Liver (tissue), 8 donors: ENCODE measurements at regions not wholly inside any gene's neighbourhood (a gene's known extent, or its start where the extent isn't known, plus 50 kb on each side); places are given as distances from the start of the nearest gene placed in this dataset.

Experiments
- DNase-seq: peaks from one replicate; pipeline ENCODE4 v3.0.0-alpha.2; 2017; ENCODE audit warnings: low spot score
- H3K27ac ChIP-seq, 2 donors: one replicate each; pipeline ENCODE4 v1.7.0; 2013; ENCODE audit warnings: inconsistent platforms in 2 of 2, low read length in 2 of 2, control low read depth in 1 of 2, low read depth in 1 of 2, mild to moderate bottlenecking in 1 of 2
- H3K27me3 ChIP-seq, 4 donors: one replicate each; pipeline versions ENCODE4 v1.6.1 to v1.7.0; 2013; ENCODE audit warnings: low read length in 3 of 4, inconsistent platforms in 1 of 4, mild to moderate bottlenecking in 1 of 4, moderate library complexity in 1 of 4; ENCODE audit not compliant: control insufficient read depth in 4 of 4, insufficient read depth in 4 of 4
- H3K36me3 ChIP-seq, 4 donors: one replicate each; pipeline versions ENCODE4 v1.6.1 to v1.7.0; 2013; ENCODE audit warnings: low read length in 3 of 4, mild to moderate bottlenecking in 3 of 4, low read depth in 1 of 4, moderate library complexity in 1 of 4; ENCODE audit not compliant: control insufficient read depth in 4 of 4, insufficient read depth in 3 of 4
- H3K4me1 ChIP-seq, 4 donors: one replicate each; pipeline versions ENCODE4 v1.6.1 to v1.7.0; 2013; ENCODE audit warnings: low read length in 3 of 4, mild to moderate bottlenecking in 3 of 4, moderate library complexity in 1 of 4; ENCODE audit not compliant: control insufficient read depth in 4 of 4, insufficient read depth in 4 of 4
- H3K4me3 ChIP-seq, 3 donors: one replicate each; pipeline versions ENCODE4 v1.6.1 to v1.7.0; 2013; ENCODE audit warnings: low read length in 3 of 3, control low read depth in 1 of 3, low read depth in 1 of 3, mild to moderate bottlenecking in 1 of 3
- H3K9ac ChIP-seq, 2 donors: one replicate each; pipeline ENCODE4 v1.7.0; 2013; ENCODE audit warnings: low read length in 2 of 2, mild to moderate bottlenecking in 2 of 2, moderate library complexity in 2 of 2, control low read depth in 1 of 2, low read depth in 1 of 2
- H3K9me3 ChIP-seq, 4 donors: one replicate each; pipeline versions ENCODE4 v1.6.1 to v1.7.0; 2013; ENCODE audit warnings: low read length in 3 of 4; ENCODE audit not compliant: control insufficient read depth in 4 of 4
- EGR1 ChIP-seq, 2 donors: IDR thresholded peaks; 2 replicates each; pipeline ENCODE4 v1.6.1; 2016 to 2018; ENCODE audit warnings: antibody characterized with exemption in 2 of 2, low read depth in 2 of 2
- FOXA1 ChIP-seq: IDR thresholded peaks from 2 replicates; pipeline ENCODE4 v1.6.1; 2016; ENCODE audit warnings: antibody characterized with exemption
- FOXA2 ChIP-seq: IDR thresholded peaks from 2 replicates; pipeline ENCODE4 v1.6.1; 2016; ENCODE audit warnings: antibody characterized with exemption
- GABPA ChIP-seq, 2 donors: IDR thresholded peaks in 1 of 2; conservative IDR thresholded peaks in 1 of 2; 2 replicates each; pipeline ENCODE4 v1.6.1; 2016; ENCODE audit warnings: antibody characterized with exemption in 2 of 2, mild to moderate bottlenecking in 1 of 2, moderate library complexity in 1 of 2
- HNF4A ChIP-seq, 2 donors: conservative IDR thresholded peaks; 2 replicates each; pipeline ENCODE4 v1.6.1; 2016; ENCODE audit warnings: antibody characterized with exemption in 2 of 2, mild to moderate bottlenecking in 2 of 2
- HNF4G ChIP-seq: IDR thresholded peaks from 2 replicates; pipeline ENCODE4 v1.6.1; 2016; ENCODE audit warnings: antibody characterized with exemption
- JUND ChIP-seq, 2 donors: IDR thresholded peaks; 2 replicates each; pipeline ENCODE4 v1.6.1; 2016; ENCODE audit warnings: antibody characterized with exemption in 2 of 2
- NR2F2 ChIP-seq: IDR thresholded peaks from 2 replicates; pipeline ENCODE4 v1.6.1; 2016; ENCODE audit warnings: antibody characterized with exemption
- RAD21 ChIP-seq, 2 donors: IDR thresholded peaks; 2 replicates each; pipeline ENCODE4 v1.6.1; 2016; ENCODE audit warnings: antibody characterized with exemption in 2 of 2, mild to moderate bottlenecking in 2 of 2
- RXRA ChIP-seq, 2 donors: IDR thresholded peaks; 2 replicates each; pipeline ENCODE4 v1.6.1; 2017 to 2018; ENCODE audit warnings: antibody characterized with exemption in 2 of 2, mild to moderate bottlenecking in 1 of 2
- SP1 ChIP-seq: IDR thresholded peaks from 2 replicates; pipeline ENCODE4 v1.6.1; 2018; ENCODE audit warnings: antibody characterized with exemption, mild to moderate bottlenecking
- TAF1 ChIP-seq: conservative IDR thresholded peaks from 2 replicates; pipeline ENCODE4 v1.6.1; 2016; ENCODE audit warnings: antibody characterized with exemption, mild to moderate bottlenecking
- YY1 ChIP-seq: IDR thresholded peaks from 2 replicates; pipeline ENCODE4 v1.6.1; 2016; ENCODE audit warnings: antibody characterized with exemption, mild to moderate bottlenecking
- WGBS: extraction: QIAGEN DNeasy Blood & Tissue Kit; methylation state at CpG from one replicate; pipeline ENCODE4 v1.1.7; 2013; 5-methylcytosine and 5-hydroxymethylcytosine counted together
- TF ChIP-seq, protein P1 (sequence below): IDR thresholded peaks from 2 replicates; pipeline ENCODE4 v1.6.1; 2016; ENCODE audit warnings: antibody characterized with exemption
- TF ChIP-seq, protein P2 (sequence below): fragments of 150-350 bp; IDR thresholded peaks from 2 replicates; pipeline ENCODE4 v1.5.1; 2017; ENCODE audit warnings: improper control_type of control experiment, low read depth, low read length; ENCODE audit not compliant: missing input control
- TF ChIP-seq, protein P3 (sequence below): IDR thresholded peaks from 2 replicates; pipeline ENCODE4 v1.6.1; 2016; ENCODE audit warnings: antibody characterized with exemption, mild to moderate bottlenecking
- TF ChIP-seq, protein P4 (sequence below): IDR thresholded peaks from 2 replicates; pipeline ENCODE4 v1.6.1; 2016; ENCODE audit warnings: antibody characterized with exemption
- TF ChIP-seq, protein P5 (sequence below): IDR thresholded peaks from 2 replicates; pipeline ENCODE4 v1.6.1; 2016; ENCODE audit warnings: antibody characterized with exemption
- donor health status: healthy.
- donor health status: healthy.
- donor health status: healthy.
- donor health status: healthy.
- donor health status: healthy.

DNA sequence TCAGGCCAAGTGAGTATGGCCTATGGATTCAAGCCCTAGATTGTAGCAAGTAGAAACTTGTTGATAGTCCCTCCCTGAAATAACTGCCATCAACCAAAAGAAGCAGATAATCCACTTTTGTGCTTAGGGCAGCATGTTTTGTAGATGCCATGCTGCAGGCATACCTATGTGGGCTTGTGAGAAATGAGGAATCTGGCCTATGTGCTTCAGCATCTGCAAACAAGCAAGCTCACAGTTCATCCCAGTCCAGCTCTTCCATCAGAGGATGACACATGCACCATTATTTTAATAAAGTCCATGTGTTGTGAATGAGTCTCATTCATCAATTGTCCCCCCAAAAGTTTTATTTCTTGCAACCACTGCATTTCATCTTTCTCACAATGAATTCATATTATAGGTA, 421.9 kb upstream of the DIPK2B start:
- no peak overlapping the region for H3K9ac ChIP-seq
- no peak overlapping the region for H3K27ac ChIP-seq
- H3K4me1 ChIP-seq, result no peaks in the 10 kb centered on the region
- no peak for TF ChIP-seq TAF1
- TF ChIP-seq RXRA (IDR thresholded peaks at IDR 0.05), result no peak
- no peak for TF ChIP-seq YY1
- TF ChIP-seq FOXA2, result no peak
- TF ChIP-seq, protein P1, sequence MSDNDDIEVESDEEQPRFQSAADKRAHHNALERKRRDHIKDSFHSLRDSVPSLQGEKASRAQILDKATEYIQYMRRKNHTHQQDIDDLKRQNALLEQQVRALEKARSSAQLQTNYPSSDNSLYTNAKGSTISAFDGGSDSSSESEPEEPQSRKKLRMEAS, result no peak
- TF ChIP-seq HNF4G, result no peak
- TF ChIP-seq, protein P2, sequence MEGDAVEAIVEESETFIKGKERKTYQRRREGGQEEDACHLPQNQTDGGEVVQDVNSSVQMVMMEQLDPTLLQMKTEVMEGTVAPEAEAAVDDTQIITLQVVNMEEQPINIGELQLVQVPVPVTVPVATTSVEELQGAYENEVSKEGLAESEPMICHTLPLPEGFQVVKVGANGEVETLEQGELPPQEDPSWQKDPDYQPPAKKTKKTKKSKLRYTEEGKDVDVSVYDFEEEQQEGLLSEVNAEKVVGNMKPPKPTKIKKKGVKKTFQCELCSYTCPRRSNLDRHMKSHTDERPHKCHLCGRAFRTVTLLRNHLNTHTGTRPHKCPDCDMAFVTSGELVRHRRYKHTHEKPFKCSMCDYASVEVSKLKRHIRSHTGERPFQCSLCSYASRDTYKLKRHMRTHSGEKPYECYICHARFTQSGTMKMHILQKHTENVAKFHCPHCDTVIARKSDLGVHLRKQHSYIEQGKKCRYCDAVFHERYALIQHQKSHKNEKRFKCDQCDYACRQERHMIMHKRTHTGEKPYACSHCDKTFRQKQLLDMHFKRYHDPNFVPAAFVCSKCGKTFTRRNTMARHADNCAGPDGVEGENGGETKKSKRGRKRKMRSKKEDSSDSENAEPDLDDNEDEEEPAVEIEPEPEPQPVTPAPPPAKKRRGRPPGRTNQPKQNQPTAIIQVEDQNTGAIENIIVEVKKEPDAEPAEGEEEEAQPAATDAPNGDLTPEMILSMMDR, result no peak
- TF ChIP-seq JUND (IDR thresholded peaks at IDR 0.05), result no peak
- no peak for TF ChIP-seq RAD21 (IDR thresholded peaks at IDR 0.05)
- no peak for TF ChIP-seq HNF4A (conservative IDR thresholded peaks at IDR 0.05)
- TF ChIP-seq, protein P3, sequence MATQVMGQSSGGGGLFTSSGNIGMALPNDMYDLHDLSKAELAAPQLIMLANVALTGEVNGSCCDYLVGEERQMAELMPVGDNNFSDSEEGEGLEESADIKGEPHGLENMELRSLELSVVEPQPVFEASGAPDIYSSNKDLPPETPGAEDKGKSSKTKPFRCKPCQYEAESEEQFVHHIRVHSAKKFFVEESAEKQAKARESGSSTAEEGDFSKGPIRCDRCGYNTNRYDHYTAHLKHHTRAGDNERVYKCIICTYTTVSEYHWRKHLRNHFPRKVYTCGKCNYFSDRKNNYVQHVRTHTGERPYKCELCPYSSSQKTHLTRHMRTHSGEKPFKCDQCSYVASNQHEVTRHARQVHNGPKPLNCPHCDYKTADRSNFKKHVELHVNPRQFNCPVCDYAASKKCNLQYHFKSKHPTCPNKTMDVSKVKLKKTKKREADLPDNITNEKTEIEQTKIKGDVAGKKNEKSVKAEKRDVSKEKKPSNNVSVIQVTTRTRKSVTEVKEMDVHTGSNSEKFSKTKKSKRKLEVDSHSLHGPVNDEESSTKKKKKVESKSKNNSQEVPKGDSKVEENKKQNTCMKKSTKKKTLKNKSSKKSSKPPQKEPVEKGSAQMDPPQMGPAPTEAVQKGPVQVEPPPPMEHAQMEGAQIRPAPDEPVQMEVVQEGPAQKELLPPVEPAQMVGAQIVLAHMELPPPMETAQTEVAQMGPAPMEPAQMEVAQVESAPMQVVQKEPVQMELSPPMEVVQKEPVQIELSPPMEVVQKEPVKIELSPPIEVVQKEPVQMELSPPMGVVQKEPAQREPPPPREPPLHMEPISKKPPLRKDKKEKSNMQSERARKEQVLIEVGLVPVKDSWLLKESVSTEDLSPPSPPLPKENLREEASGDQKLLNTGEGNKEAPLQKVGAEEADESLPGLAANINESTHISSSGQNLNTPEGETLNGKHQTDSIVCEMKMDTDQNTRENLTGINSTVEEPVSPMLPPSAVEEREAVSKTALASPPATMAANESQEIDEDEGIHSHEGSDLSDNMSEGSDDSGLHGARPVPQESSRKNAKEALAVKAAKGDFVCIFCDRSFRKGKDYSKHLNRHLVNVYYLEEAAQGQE, result no peak
- TF ChIP-seq SP1, result no peak
- TF ChIP-seq EGR1 (IDR thresholded peaks at IDR 0.05; ENCODE audit: low read depth in 2 of 2), result no peak
- TF ChIP-seq FOXA1, result no peak
- H3K36me3 ChIP-seq, result no peaks in the 10 kb centered on the region
- no peak overlapping the region for H3K4me3 ChIP-seq
- H3K9me3 ChIP-seq, result no peaks in the 10 kb centered on the region
- DNase-seq, result no peak
- H3K27me3 ChIP-seq, result peaks cover 0 to 5% (median 0%) of the 10 kb centered on the region in 4 donors

DNA sequence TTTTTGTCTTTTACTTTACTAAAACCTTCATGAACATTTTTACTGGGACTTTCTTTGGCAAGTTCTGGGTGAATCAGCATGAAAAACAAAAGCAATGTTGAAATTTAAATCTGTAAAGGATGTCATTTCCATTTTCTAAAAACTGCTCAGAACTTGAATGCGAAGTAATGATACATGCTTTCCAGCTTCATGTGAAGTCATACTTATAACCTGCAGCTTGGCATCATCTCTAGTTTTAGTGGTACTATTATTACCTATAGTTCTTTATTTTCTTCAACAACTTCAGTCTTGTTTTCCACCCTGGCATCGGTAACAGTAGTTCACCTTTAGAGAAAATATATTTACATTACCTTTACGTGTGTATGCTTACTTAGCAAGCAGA, 421.4 kb upstream of the DIPK2B start:
- 87% methylated on average over 3 of the region's 3 CpGs for WGBS
- Histone ChIP-seq H3K27ac (no peak overlapping the region), H3K9me3 (no peaks in the 10 kb centered on the region), H3K4me3 (no peak overlapping the region), H3K36me3 (no peaks in the 10 kb centered on the region), H3K9ac (no peak overlapping the region), H3K4me1 (no peaks in the 10 kb centered on the region), H3K27me3 (peaks cover 0 to 1% (median 0%) of the 10 kb centered on the region in 4 donors)
- no peak for DNase-seq
- TF ChIP-seq SP1 (no peak), EGR1 (IDR thresholded peaks at IDR 0.05; ENCODE audit: low read depth in 2 of 2) (no peak), HNF4G (no peak), JUND (IDR thresholded peaks at IDR 0.05) (no peak), HNF4A (conservative IDR thresholded peaks at IDR 0.05) (no peak), GABPA (IDR thresholded peaks at IDR 0.05 in 1 of 2, conservative IDR thresholded peaks at IDR 0.05 in 1 of 2) (no peak), TAF1 (no peak), FOXA1 (no peak), RAD21 (IDR thresholded peaks at IDR 0.05) (no peak), NR2F2 (no peak), RXRA (IDR thresholded peaks at IDR 0.05) (no peak)
- TF ChIP-seq, protein P4, sequence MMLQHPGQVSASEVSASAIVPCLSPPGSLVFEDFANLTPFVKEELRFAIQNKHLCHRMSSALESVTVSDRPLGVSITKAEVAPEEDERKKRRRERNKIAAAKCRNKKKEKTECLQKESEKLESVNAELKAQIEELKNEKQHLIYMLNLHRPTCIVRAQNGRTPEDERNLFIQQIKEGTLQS, result no peak
- TF ChIP-seq, protein P1, result no peak
- TF ChIP-seq, protein P3, result no peak
- TF ChIP-seq, protein P2, result no peak
- TF ChIP-seq, protein P5, sequence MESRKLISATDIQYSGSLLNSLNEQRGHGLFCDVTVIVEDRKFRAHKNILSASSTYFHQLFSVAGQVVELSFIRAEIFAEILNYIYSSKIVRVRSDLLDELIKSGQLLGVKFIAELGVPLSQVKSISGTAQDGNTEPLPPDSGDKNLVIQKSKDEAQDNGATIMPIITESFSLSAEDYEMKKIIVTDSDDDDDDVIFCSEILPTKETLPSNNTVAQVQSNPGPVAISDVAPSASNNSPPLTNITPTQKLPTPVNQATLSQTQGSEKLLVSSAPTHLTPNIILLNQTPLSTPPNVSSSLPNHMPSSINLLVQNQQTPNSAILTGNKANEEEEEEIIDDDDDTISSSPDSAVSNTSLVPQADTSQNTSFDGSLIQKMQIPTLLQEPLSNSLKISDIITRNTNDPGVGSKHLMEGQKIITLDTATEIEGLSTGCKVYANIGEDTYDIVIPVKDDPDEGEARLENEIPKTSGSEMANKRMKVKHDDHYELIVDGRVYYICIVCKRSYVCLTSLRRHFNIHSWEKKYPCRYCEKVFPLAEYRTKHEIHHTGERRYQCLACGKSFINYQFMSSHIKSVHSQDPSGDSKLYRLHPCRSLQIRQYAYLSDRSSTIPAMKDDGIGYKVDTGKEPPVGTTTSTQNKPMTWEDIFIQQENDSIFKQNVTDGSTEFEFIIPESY, result no peak
